Esophagus muscularis mucosa (tissue), 3 donors: ENCODE measurements at regions not wholly inside any gene's neighbourhood (a gene's known extent, or its start where the extent isn't known, plus 50 kb on each side); places are given as distances from the start of the nearest gene placed in this dataset.

Experiments
- CTCF ChIP-seq, 3 experiments: fragments of 200-600 bp in 2 of 3; fragments of 450-650 bp in 1 of 3; sonication (generic) in 2 of 3; IDR thresholded peaks; one replicate each; pipeline ENCODE4 v1.5.1; 2017 to 2019; ENCODE audit warnings: antibody characterized with exemption in 3 of 3, mild to moderate bottlenecking in 2 of 3, moderate library complexity in 1 of 3
- EP300 ChIP-seq: sonication (generic); formaldehyde crosslinking; IDR thresholded peaks from one replicate; pipeline ENCODE4 v1.6.1; 2017; ENCODE audit warnings: antibody characterized with exemption

- TF ChIP-seq EP300 (no peak), CTCF (IDR thresholded peaks at IDR 0.05) (no peak)
Observed at GRCh38 chr2:17043173-17043572, 377.5 kb upstream of the CYRIA start.
